Thymus (tissue), 11 donors: ENCODE measurements at regions not wholly inside any gene's neighbourhood (a gene's known extent, or its start where the extent isn't known, plus 50 kb on each side); places are given as distances from the start of the nearest gene placed in this dataset.

Experiments
- DNase-seq, 9 donors: peaks; one replicate each; pipeline ENCODE4 v3.0.0-alpha.2; 2013; ENCODE audit warnings: low spot score in 9 of 9, low read depth in 6 of 9, missing footprints in 1 of 9
- H3K27ac ChIP-seq, 2 donors: one replicate each; pipeline ENCODE4 v1.5.1; 2013; ENCODE audit warnings: control low read depth in 1 of 2, low read depth in 1 of 2, low read length in 1 of 2, mild to moderate bottlenecking in 1 of 2, moderate library complexity in 1 of 2
- H3K27me3 ChIP-seq, 2 donors: one replicate each; pipeline ENCODE4 v1.5.1; 2013; ENCODE audit warnings: low read length in 1 of 2; ENCODE audit not compliant: control insufficient read depth in 2 of 2, insufficient read depth in 1 of 2
- H3K36me3 ChIP-seq, 2 donors: one replicate each; pipeline ENCODE4 v1.5.1; 2013; ENCODE audit warnings: low read length in 1 of 2, mild to moderate bottlenecking in 1 of 2, moderate library complexity in 1 of 2; ENCODE audit not compliant: control insufficient read depth in 2 of 2, insufficient read depth in 2 of 2
- H3K4me1 ChIP-seq, 2 donors: one replicate each; pipeline ENCODE4 v1.5.1; 2013; ENCODE audit warnings: low read length in 2 of 2; ENCODE audit not compliant: control insufficient read depth in 2 of 2, insufficient read depth in 2 of 2
- H3K4me3 ChIP-seq, 2 donors: one replicate each; pipeline ENCODE4 v1.5.1; 2013; ENCODE audit warnings: low read length in 2 of 2, control low read depth in 1 of 2, mild to moderate bottlenecking in 1 of 2
- H3K9me3 ChIP-seq, 2 donors: one replicate each; pipeline ENCODE4 v1.5.1; 2013; ENCODE audit warnings: low read length in 1 of 2, mild to moderate bottlenecking in 1 of 2; ENCODE audit not compliant: control insufficient read depth in 2 of 2, insufficient read depth in 1 of 2
- WGBS: extraction: QIAGEN DNeasy Blood & Tissue Kit; methylation state at CpG from one replicate; pipeline ENCODE4 v1.1.7; 2013; 5-methylcytosine and 5-hydroxymethylcytosine counted together
- donor health status: healthy.

- Histone ChIP-seq H3K4me3 (no peak overlapping the region), H3K36me3 (no peaks in the 10 kb centered on the region), H3K27ac (no peak overlapping the region)
These were observed 68.7 kb upstream of the IRX3 start for GRCh38 chr16:54355251-54355650.

GRCh38 chr16:54353097-54353496 lies 66.5 kb upstream of the IRX3 start:
- no peaks in the 10 kb centered on the region for H3K9me3 ChIP-seq
- no peak overlapping the region for H3K27ac ChIP-seq
- H3K36me3 ChIP-seq: no peaks in the 10 kb centered on the region
- no peak overlapping the region for H3K4me3 ChIP-seq
- 83% methylated on average over 3 of the region's 3 CpGs for WGBS
- DNase-seq: no peak
- no peaks in the 10 kb centered on the region for H3K27me3 ChIP-seq
- H3K4me1 ChIP-seq: no peaks in the 10 kb centered on the region

More at GRCh38 chr16:54355251-54355650, 68.7 kb upstream of the IRX3 start:
- Histone ChIP-seq H3K9me3 (no peaks in the 10 kb centered on the region), H3K4me1 (no peaks in the 10 kb centered on the region), H3K27me3 (peaks cover 0 to 5% of the 10 kb centered on the region in 2 donors)
- DNase-seq: no peak
- WGBS: 73% methylated on average over 1 of the region's 1 CpG

GRCh38 chr16:54351171-54351570 lies 64.6 kb upstream of the IRX3 start:
- WGBS: 94% methylated on average over 5 of the region's 5 CpGs
- no peaks in the 10 kb centered on the region for H3K4me1 ChIP-seq
- no peaks in the 10 kb centered on the region for H3K36me3 ChIP-seq
- no peak overlapping the region for H3K27ac ChIP-seq
- no peaks in the 10 kb centered on the region for H3K27me3 ChIP-seq
- no peak for DNase-seq
- H3K4me3 ChIP-seq: no peak overlapping the region
- no peaks in the 10 kb centered on the region for H3K9me3 ChIP-seq

- 92% methylated on average over 1 of the region's 1 CpG for WGBS
- Histone ChIP-seq H3K4me3 (no peak overlapping the region), H3K36me3 (no peaks in the 10 kb centered on the region), H3K4me1 (no peaks in the 10 kb centered on the region), H3K9me3 (peaks cover 0 to 1% of the 10 kb centered on the region in 2 donors), H3K27me3 (peaks cover 0 to 4% of the 10 kb centered on the region in 2 donors), H3K27ac (no peak overlapping the region)
- no peak for DNase-seq
These were observed 61.4 kb upstream of the IRX3 start for GRCh38 chr16:54347961-54348360.

GRCh38 chr16:54346041-54346440 lies 59.5 kb upstream of the IRX3 start:
- Histone ChIP-seq H3K9me3 (peaks cover 0 to 1% of the 10 kb centered on the region in 2 donors), H3K27me3 (peaks cover 2 to 4% of the 10 kb centered on the region in 2 donors), H3K27ac (no peak overlapping the region), H3K4me1 (no peaks in the 10 kb centered on the region), H3K36me3 (no peaks in the 10 kb centered on the region), H3K4me3 (no peak overlapping the region)
- WGBS: 89% methylated on average over 3 of the region's 3 CpGs
- no peak for DNase-seq

- no peak for DNase-seq
- H3K36me3 ChIP-seq: no peaks in the 10 kb centered on the region
These were observed 58.4 kb upstream of the IRX3 start for GRCh38 chr16:54344646-54345630.

GRCh38 chr16:54342966-54343365 lies 56.4 kb upstream of the IRX3 start:
- 84% methylated on average over 5 of the region's 5 CpGs for WGBS
- Histone ChIP-seq H3K27ac (no peak overlapping the region), H3K4me3 (no peak overlapping the region), H3K27me3 (peaks cover 2 to 6% of the 10 kb centered on the region in 2 donors), H3K36me3 (no peaks in the 10 kb centered on the region), H3K4me1 (no peaks in the 10 kb centered on the region), H3K9me3 (peaks cover 0 to 1% of the 10 kb centered on the region in 2 donors)
- DNase-seq: no peak

More at GRCh38 chr16:54344646-54345630, 58.4 kb upstream of the IRX3 start:
- no peak overlapping the region for H3K27ac ChIP-seq
- H3K4me1 ChIP-seq: no peaks in the 10 kb centered on the region
- 80% methylated on average over 22 of the region's 22 CpGs for WGBS
- H3K9me3 ChIP-seq: peaks cover 0 to 1% of the 10 kb centered on the region in 2 donors
- peaks cover 2 to 4% of the 10 kb centered on the region in 2 donors for H3K27me3 ChIP-seq
- no peak overlapping the region for H3K4me3 ChIP-seq

- H3K4me1 ChIP-seq: no peaks in the 10 kb centered on the region
- no peaks in the 10 kb centered on the region for H3K36me3 ChIP-seq
- no peak overlapping the region for H3K4me3 ChIP-seq
- no peak overlapping the region for H3K27ac ChIP-seq
- DNase-seq: no peak
- WGBS: 90% methylated on average over 16 of the region's 16 CpGs
- peaks cover 0 to 1% of the 10 kb centered on the region in 2 donors for H3K9me3 ChIP-seq
- H3K27me3 ChIP-seq: peaks cover 2 to 11% of the 10 kb centered on the region in 2 donors
These were observed 55.5 kb upstream of the IRX3 start for GRCh38 chr16:54341892-54342776.

GRCh38 chr16:54340531-54340930 lies 53.9 kb upstream of the IRX3 start:
- Histone ChIP-seq H3K27me3 (peaks cover 2 to 18% of the 10 kb centered on the region in 2 donors), H3K4me3 (no peak overlapping the region), H3K9me3 (peaks cover 0 to 1% of the 10 kb centered on the region in 2 donors), H3K27ac (no peak overlapping the region), H3K4me1 (no peaks in the 10 kb centered on the region), H3K36me3 (no peaks in the 10 kb centered on the region)
- DNase-seq: no peak
- WGBS: 53% methylated on average over 5 of the region's 5 CpGs
